ENCODE measurements at regions not wholly inside any gene's neighbourhood (a gene's known extent, or its start where the extent isn't known, plus 50 kb on each side); places are given as distances from the start of the nearest gene placed in this dataset.

GRCh38 chr2:120974950-120975349 lies 239.3 kb downstream of the GLI2 start:
- Histone ChIP-seq H3K27me3 (ENCODE audit: insufficient read depth, low read length) (no peaks in the 10 kb centered on the region), H3K4me3 (ENCODE audit: insufficient read depth, low read length) (no peak overlapping the region), H3K79me2 (ENCODE audit: insufficient read depth, low read length) (no peaks in the 10 kb centered on the region), H3K36me3 (ENCODE audit: insufficient read depth, low read length) (peaks cover 90% of the 10 kb centered on the region), H3K4me1 (ENCODE audit: insufficient read depth, low read length) (no peaks in the 10 kb centered on the region), H4K20me1 (ENCODE audit: insufficient read depth, low read length) (no peaks in the 10 kb centered on the region), H3K9me3 (ENCODE audit: low read depth, low read length) (no peaks in the 10 kb centered on the region), H3K4me2 (ENCODE audit: insufficient read depth, low read length) (no peak overlapping the region), H3K27ac (ENCODE audit: low read depth, low read length) (no peak overlapping the region), H2AFZ (ENCODE audit: low read length) (no peak overlapping the region)
- DNase-seq (ENCODE audit: insufficient read length, low spot score, missing footprints) = no peak
- TF ChIP-seq CTCF (IDR thresholded peaks at IDR 0.05; ENCODE audit: extremely low read depth, low read depth, low read length) = no peak

- peak; percentile 55 for DNase-seq (ENCODE audit: insufficient read length, low spot score, missing footprints)
- H3K36me3 ChIP-seq (ENCODE audit: insufficient read depth, low read length) = peaks cover 87% of the 10 kb centered on the region
- H3K4me1 ChIP-seq (ENCODE audit: insufficient read depth, low read length) = no peaks in the 10 kb centered on the region
- no peak for TF ChIP-seq CTCF (IDR thresholded peaks at IDR 0.05; ENCODE audit: extremely low read depth, low read depth, low read length)
- no peaks in the 10 kb centered on the region for H4K20me1 ChIP-seq (ENCODE audit: insufficient read depth, low read length)
- no peaks in the 10 kb centered on the region for H3K79me2 ChIP-seq (ENCODE audit: insufficient read depth, low read length)
- H3K27me3 ChIP-seq (ENCODE audit: insufficient read depth, low read length) = no peaks in the 10 kb centered on the region
- H3K4me3 ChIP-seq (ENCODE audit: insufficient read depth, low read length) = no peak overlapping the region
- no peak overlapping the region for H2AFZ ChIP-seq (ENCODE audit: low read length)
- no peaks in the 10 kb centered on the region for H3K9me3 ChIP-seq (ENCODE audit: low read depth, low read length)
- no peak overlapping the region for H3K27ac ChIP-seq (ENCODE audit: low read depth, low read length)
- H3K4me2 ChIP-seq (ENCODE audit: insufficient read depth, low read length) = no peak overlapping the region
Measured at GRCh38 chr2:120976501-120977307, 241.0 kb downstream of the GLI2 start.

GRCh38 chr2:120977582-120978358 lies 242.1 kb downstream of the GLI2 start:
- Histone ChIP-seq H4K20me1 (ENCODE audit: insufficient read depth, low read length) (no peaks in the 10 kb centered on the region), H3K36me3 (ENCODE audit: insufficient read depth, low read length) (peaks cover 86% of the 10 kb centered on the region), H2AFZ (ENCODE audit: low read length) (no peak overlapping the region), H3K4me3 (ENCODE audit: insufficient read depth, low read length) (no peak overlapping the region), H3K27ac (ENCODE audit: low read depth, low read length) (no peak overlapping the region), H3K9me3 (ENCODE audit: low read depth, low read length) (no peaks in the 10 kb centered on the region), H3K4me1 (ENCODE audit: insufficient read depth, low read length) (no peaks in the 10 kb centered on the region), H3K79me2 (ENCODE audit: insufficient read depth, low read length) (no peaks in the 10 kb centered on the region), H3K27me3 (ENCODE audit: insufficient read depth, low read length) (no peaks in the 10 kb centered on the region), H3K4me2 (ENCODE audit: insufficient read depth, low read length) (no peak overlapping the region)
- DNase-seq (ENCODE audit: insufficient read length, low spot score, missing footprints) = peak; percentile 39
- no peak for TF ChIP-seq CTCF (IDR thresholded peaks at IDR 0.05; ENCODE audit: extremely low read depth, low read depth, low read length)

Data from osteoblast (primary cell).